OCI-LY7 (cell line): ENCODE measurements at regions not wholly inside any gene's neighbourhood (a gene's known extent, or its start where the extent isn't known, plus 50 kb on each side); places are given as distances from the start of the nearest gene placed in this dataset.

Experiments used
- BruUV-seq: library from RNA; stranded (reverse); fragments of 400-500 nt; replicated peaks from 2 replicates; lab custom pipeline; 2021; lab: Mats Ljungman, UMichigan
- CTCF ChIA-PET: fragments of 300-600 bp; sonication (Branson Sonifier 250); formaldehyde crosslinking; loops from one replicate; lab custom pipeline; 2022; ENCODE audit warnings: antibody characterized with exemption; ENCODE audit not compliant: unreplicated experiment; lab: Charles Lee
- POLR2A ChIA-PET: fragments of 300-600 bp; sonication (Branson Sonifier 250); formaldehyde crosslinking; loops from one replicate; lab custom pipeline; 2022; ENCODE audit warnings: antibody characterized with exemption; lab: Charles Lee
- DNase-seq: peaks from one replicate; pipeline ENCODE4 v3.0.0-alpha.2; 2015; ENCODE audit warnings: low spot score
- H2AFZ ChIP-seq: fragments of 200-600 bp; sonication (generic), shearing (Covaris generic); 2 replicates; pipeline ENCODE4 v1.6.1; 2014; ENCODE audit warnings: mild to moderate bottlenecking, antibody characterized with exemption, low read length, moderate library complexity
- H3K27ac ChIP-seq: fragments of 200-600 bp; sonication (generic); 2 replicates; pipeline ENCODE4 v1.5.1; 2014; ENCODE audit warnings: mixed run types, low read depth, mild to moderate bottlenecking, moderate library complexity, low read length, inconsistent platforms; ENCODE audit not compliant: poor library complexity, severe bottlenecking
- H3K36me3 ChIP-seq: fragments of 200-600 bp; sonication (generic); 2 replicates; pipeline ENCODE4 v1.6.1; 2014; ENCODE audit warnings: mild to moderate bottlenecking, antibody characterized with exemption, low read length, moderate library complexity, mixed read lengths; ENCODE audit not compliant: insufficient read depth
- H3K4me1 ChIP-seq: fragments of 200-600 bp; sonication (generic); 2 replicates; pipeline ENCODE4 v1.5.1; 2014; ENCODE audit warnings: mild to moderate bottlenecking, low read length; ENCODE audit not compliant: insufficient read depth, poor library complexity, severe bottlenecking
- H3K4me2 ChIP-seq: fragments of 200-600 bp; sonication (generic); 2 replicates; pipeline ENCODE4 v1.6.1; 2014; ENCODE audit warnings: mild to moderate bottlenecking, low read length
- H3K4me3 ChIP-seq: fragments of 200-600 bp; sonication (generic); 2 replicates; pipeline ENCODE4 v1.5.1; 2014; ENCODE audit warnings: mild to moderate bottlenecking, low read depth, low read length; ENCODE audit not compliant: poor library complexity, severe bottlenecking
- H3K79me2 ChIP-seq: fragments of 200-600 bp; sonication (generic); 2 replicates; pipeline ENCODE4 v1.6.1; 2016; ENCODE audit warnings: low read depth, mild to moderate bottlenecking, low read length, moderate library complexity, mixed read lengths; ENCODE audit not compliant: insufficient read depth
- H3K9me2 ChIP-seq: fragments of 200-600 bp; sonication (generic); 2 replicates; pipeline ENCODE4 v1.6.1; 2016; ENCODE audit warnings: mild to moderate bottlenecking, low read length, mixed read lengths; ENCODE audit not compliant: insufficient read depth
- H3K9me3 ChIP-seq: fragments of 200-600 bp; sonication (generic); 2 replicates; pipeline ENCODE4 v1.6.1; 2014; ENCODE audit warnings: mild to moderate bottlenecking, mixed run types, low read length, mixed read lengths
- H4K20me1 ChIP-seq: fragments of 200-600 bp; sonication (generic); 2 replicates; pipeline ENCODE4 v1.6.1; 2014; ENCODE audit warnings: mild to moderate bottlenecking, antibody characterized with exemption, low read length, moderate library complexity, mixed read lengths; ENCODE audit not compliant: insufficient read depth
- EZH2phosphoT487 ChIP-seq: fragments of 200-600 bp; sonication (generic); IDR thresholded peaks from 2 replicates; pipeline ENCODE4 v1.6.1; 2018; ENCODE audit warnings: low read depth, borderline replicate concordance, mild to moderate bottlenecking, mixed run types, antibody characterized with exemption, low read length, moderate library complexity, mixed read lengths
- intact Hi-C: fragments of 100-400 bp; cut with micrococcal nuclease; formaldehyde crosslinking; loops from one replicate; pipeline ENCODE4 v1.10.0; 2022; ENCODE audit not compliant: unreplicated experiment
- TF ChIP-seq, protein P1 (sequence below): fragments of 200-600 bp; sonication (generic); conservative IDR thresholded peaks from 2 replicates; pipeline ENCODE4 v1.5.1; 2014; ENCODE audit warnings: mild to moderate bottlenecking, antibody characterized with exemption, low read length, moderate library complexity, mixed read lengths

DNA sequence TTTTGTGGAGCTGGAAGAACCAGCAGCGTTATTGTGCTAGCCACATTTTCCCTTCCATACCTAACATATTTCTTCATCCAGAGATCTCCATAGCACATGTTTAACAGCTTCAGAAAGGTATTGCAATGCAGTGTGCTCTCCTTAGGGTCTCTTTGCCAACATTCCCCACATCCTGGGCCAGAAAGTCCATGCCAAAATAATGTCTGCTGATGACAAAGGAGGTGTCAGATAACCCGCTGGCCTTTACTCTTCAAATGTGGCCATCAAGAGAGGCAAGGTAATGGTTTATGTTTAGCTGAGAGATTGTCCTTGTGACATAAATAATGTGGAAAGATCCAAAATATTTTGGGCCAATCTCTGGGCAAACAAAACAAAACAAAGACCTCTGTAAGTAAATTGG lies 1027.7 kb downstream of the NLGN4Y start:
- Histone ChIP-seq H4K20me1 (no peaks in the 10 kb centered on the region), H2AFZ (no peak overlapping the region), H3K9me2 (no peaks in the 10 kb centered on the region), H3K9me3 (no peaks in the 10 kb centered on the region), H3K4me1 (no peaks in the 10 kb centered on the region), H3K27ac (no peak overlapping the region), H3K79me2 (no peaks in the 10 kb centered on the region), H3K4me3 (no peak overlapping the region), H3K4me2 (no peak overlapping the region), H3K36me3 (no peaks in the 10 kb centered on the region)
- POLR2A ChIA-PET = interaction anchor here (1.0 kb wide), 1 partner anchor 17 kb away, joined by 3 read pairs; no protein-coding TSS in a partner anchor
- CTCF ChIA-PET = no interaction called here
- BruUV-seq = no TSS peak
- intact Hi-C loops = no loop called here
- no peak for TF ChIP-seq EZH2phosphoT487
- TF ChIP-seq, protein P1, sequence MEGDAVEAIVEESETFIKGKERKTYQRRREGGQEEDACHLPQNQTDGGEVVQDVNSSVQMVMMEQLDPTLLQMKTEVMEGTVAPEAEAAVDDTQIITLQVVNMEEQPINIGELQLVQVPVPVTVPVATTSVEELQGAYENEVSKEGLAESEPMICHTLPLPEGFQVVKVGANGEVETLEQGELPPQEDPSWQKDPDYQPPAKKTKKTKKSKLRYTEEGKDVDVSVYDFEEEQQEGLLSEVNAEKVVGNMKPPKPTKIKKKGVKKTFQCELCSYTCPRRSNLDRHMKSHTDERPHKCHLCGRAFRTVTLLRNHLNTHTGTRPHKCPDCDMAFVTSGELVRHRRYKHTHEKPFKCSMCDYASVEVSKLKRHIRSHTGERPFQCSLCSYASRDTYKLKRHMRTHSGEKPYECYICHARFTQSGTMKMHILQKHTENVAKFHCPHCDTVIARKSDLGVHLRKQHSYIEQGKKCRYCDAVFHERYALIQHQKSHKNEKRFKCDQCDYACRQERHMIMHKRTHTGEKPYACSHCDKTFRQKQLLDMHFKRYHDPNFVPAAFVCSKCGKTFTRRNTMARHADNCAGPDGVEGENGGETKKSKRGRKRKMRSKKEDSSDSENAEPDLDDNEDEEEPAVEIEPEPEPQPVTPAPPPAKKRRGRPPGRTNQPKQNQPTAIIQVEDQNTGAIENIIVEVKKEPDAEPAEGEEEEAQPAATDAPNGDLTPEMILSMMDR = no peak
- DNase-seq = no peak

DNA sequence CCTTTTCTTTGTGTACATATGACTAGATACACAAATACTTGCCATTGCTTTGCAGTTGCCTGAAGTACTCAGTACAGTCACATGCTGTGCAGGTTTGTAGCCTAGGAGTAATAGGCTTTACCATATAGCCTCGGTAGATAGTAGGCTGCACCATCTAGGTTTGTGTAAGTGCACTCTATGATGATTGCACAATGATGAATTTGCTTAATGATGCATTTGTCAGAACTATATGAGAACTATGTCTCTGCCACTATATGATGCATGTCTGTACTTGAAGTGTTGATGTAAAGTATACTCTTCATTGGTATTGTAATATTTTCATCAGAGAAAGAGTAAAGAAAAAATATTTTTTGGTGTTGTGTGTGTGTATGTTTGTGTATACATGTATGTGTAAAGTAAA lies 1030.7 kb downstream of the NLGN4Y start:
- no peaks in the 10 kb centered on the region for H3K9me3 ChIP-seq
- no peak overlapping the region for H2AFZ ChIP-seq
- no peak overlapping the region for H3K27ac ChIP-seq
- no peaks in the 10 kb centered on the region for H3K79me2 ChIP-seq
- no peaks in the 10 kb centered on the region for H3K36me3 ChIP-seq
- BruUV-seq = no TSS peak
- H4K20me1 ChIP-seq = no peaks in the 10 kb centered on the region
- no peaks in the 10 kb centered on the region for H3K9me2 ChIP-seq
- intact Hi-C loops = loop anchor here (5.0 kb wide), 1 partner anchor 43 kb away; no protein-coding TSS in a partner anchor
- no peak overlapping the region for H3K4me3 ChIP-seq
- no peak for DNase-seq
- no peaks in the 10 kb centered on the region for H3K4me1 ChIP-seq
- TF ChIP-seq EZH2phosphoT487 = no peak
- TF ChIP-seq, protein P1 = no peak
- ChIA-PET POLR2A (interaction anchor here (0.5 to 0.6 kb wide), 2 partner anchors 37 to 379 kb away, joined by 3 read pairs; no protein-coding TSS in a partner anchor), CTCF (no interaction called here)
- H3K4me2 ChIP-seq = no peak overlapping the region

DNA sequence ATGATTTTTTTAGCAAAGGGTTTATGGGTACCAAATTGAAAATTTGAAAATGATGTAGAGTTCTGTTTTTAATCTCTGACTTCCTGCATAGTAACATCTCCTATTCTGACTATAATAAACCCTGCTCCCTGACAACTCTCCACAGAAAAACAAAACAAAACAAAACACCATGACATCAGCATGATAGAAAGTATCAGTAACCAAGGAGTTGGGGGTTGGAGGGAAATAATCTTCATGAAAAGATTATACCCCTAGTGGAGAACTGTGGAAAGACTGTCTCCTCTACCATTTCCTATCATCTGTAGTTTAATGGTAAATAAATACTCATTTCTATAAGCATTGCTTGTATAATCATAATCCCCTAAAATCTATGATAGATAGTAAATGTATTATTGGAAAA lies 1034.8 kb downstream of the NLGN4Y start:
- Histone ChIP-seq H3K4me1 (no peaks in the 10 kb centered on the region), H3K4me3 (no peak overlapping the region), H2AFZ (no peak overlapping the region), H3K79me2 (no peaks in the 10 kb centered on the region), H3K27ac (no peak overlapping the region), H3K36me3 (no peaks in the 10 kb centered on the region), H3K4me2 (no peak overlapping the region), H3K9me3 (no peaks in the 10 kb centered on the region), H3K9me2 (no peaks in the 10 kb centered on the region), H4K20me1 (no peaks in the 10 kb centered on the region)
- CTCF ChIA-PET = no interaction called here
- POLR2A ChIA-PET = no interaction called here
- DNase-seq = peak; percentile 23
- no TSS peak for BruUV-seq
- intact Hi-C loops = loop anchor here (5.0 kb wide), 1 partner anchor 47 kb away; no protein-coding TSS in a partner anchor
- TF ChIP-seq, protein P1 = peak; percentile 69
- TF ChIP-seq EZH2phosphoT487 = no peak
